Mammary epithelial cell (primary cell): ENCODE measurements at regions not wholly inside any gene's neighbourhood (a gene's known extent, or its start where the extent isn't known, plus 50 kb on each side); places are given as distances from the start of the nearest gene placed in this dataset.

Experiments used
- CTCF ChIP-seq, 2 donors: IDR thresholded peaks in 1 of 2; conservative IDR thresholded peaks in 1 of 2; 2 replicates each; pipeline ENCODE4 v1.5.1; 2011 to 2012; ENCODE audit warnings: inconsistent platforms in 2 of 2, low read length in 2 of 2, mild to moderate bottlenecking in 2 of 2, control low read depth in 1 of 2, low read depth in 1 of 2; ENCODE audit not compliant: insufficient read depth in 1 of 2; ENCODE audit errors: extremely low read depth in 1 of 2
- EZH2 ChIP-seq: IDR thresholded peaks from 2 replicates; pipeline ENCODE4 v1.6.1; 2012; ENCODE audit warnings: low read length, inconsistent platforms, borderline replicate concordance

DNA sequence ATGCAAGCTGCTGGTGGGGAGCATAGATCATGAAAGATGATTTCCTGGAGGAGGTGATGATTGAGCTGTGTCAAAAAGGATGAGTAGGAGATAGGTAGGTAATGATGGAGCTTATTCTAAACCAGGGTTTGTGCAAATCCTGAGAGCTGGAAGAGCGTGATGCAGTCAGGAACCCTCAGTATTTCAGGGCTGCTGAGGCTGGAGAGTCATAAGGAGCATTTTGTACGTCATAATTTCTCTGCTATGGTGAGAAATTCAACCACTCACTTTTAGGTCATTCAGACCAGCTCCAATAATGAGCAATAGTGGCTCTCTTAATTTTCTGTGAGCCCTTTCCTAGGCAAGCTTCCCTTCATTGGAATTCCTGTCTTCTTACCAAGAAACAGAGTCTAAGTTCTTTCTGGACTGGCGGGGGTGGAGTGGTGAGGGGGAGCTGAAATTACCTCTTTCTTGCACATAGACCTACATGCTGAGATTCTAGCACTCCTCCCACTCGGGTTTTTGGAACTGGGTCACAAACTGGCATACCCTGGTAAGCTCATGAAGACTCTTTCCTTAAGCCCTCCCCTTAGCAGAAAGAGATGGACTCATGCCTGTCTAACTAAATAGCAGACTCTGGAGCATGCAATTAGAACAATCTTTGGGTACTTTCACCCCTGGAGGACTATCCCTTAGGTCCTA lies 62.2 kb upstream of the MYCBP2 start:
- TF ChIP-seq CTCF (conservative IDR thresholded peaks at IDR 0.05 in 1 of 2, IDR thresholded peaks at IDR 0.05 in 1 of 2; ENCODE audit: extremely low read depth in 1 of 2, insufficient read depth in 1 of 2, low read depth in 1 of 2, low read length in 2 of 2) (no peak), EZH2 (no peak)
